ENCODE measurements at regions not wholly inside any gene's neighbourhood (a gene's known extent, or its start where the extent isn't known, plus 50 kb on each side); places are given as distances from the start of the nearest gene placed in this dataset.

- no peak for TF ChIP-seq CTCF (conservative IDR thresholded peaks at IDR 0.05 in 1 of 2, IDR thresholded peaks at IDR 0.05 in 1 of 2; ENCODE audit: extremely low read depth in 1 of 2, insufficient read depth in 1 of 2, low read depth in 1 of 2, low read length in 2 of 2)
- TF ChIP-seq EZH2 (IDR thresholded peaks at IDR 0.05; ENCODE audit: borderline replicate concordance, low read length) = no peak
These were observed 587.2 kb upstream of the PKDCC start for GRCh38 chr2:41460661-41461060.

Measured in mammary epithelial cell (primary cell).